Transverse colon (tissue), 4 donors: ENCODE measurements at regions not wholly inside any gene's neighbourhood (a gene's known extent, or its start where the extent isn't known, plus 50 kb on each side); places are given as distances from the start of the nearest gene placed in this dataset.

ENCODE experiments used
- DNase-seq: peaks from one replicate; pipeline ENCODE4 v3.0.0-alpha.2; 2019
- H3K27ac ChIP-seq, 4 donors: fragments of 200-600 bp; sonication (generic); 2 replicates each; pipeline ENCODE4 v1.5.1; 2016 to 2018; ENCODE audit warnings: inconsistent platforms in 4 of 4
- H3K27me3 ChIP-seq: fragments of 200-600 bp; sonication (generic); 2 replicates; pipeline ENCODE4 v1.5.1; 2017; ENCODE audit warnings: inconsistent platforms
- H3K36me3 ChIP-seq, 4 donors: fragments of 200-600 bp; sonication (generic); 2 replicates each; pipeline ENCODE4 v1.5.1; 2017 to 2019; ENCODE audit warnings: inconsistent platforms in 4 of 4
- H3K4me1 ChIP-seq, 4 donors: fragments of 200-600 bp; sonication (generic); 2 replicates each; pipeline ENCODE4 v1.5.1; 2017 to 2020; ENCODE audit warnings: inconsistent platforms in 4 of 4
- H3K4me3 ChIP-seq, 4 donors: fragments of 200-600 bp; sonication (generic); 1 replicate in 1 of 4; 2 replicates in 3 of 4; pipeline versions ENCODE4 v1.5.1 to v1.6.1; 2017 to 2019; ENCODE audit warnings: inconsistent platforms in 4 of 4
- H3K9me3 ChIP-seq, 2 donors: fragments of 200-600 bp; sonication (generic); 2 replicates each; pipeline ENCODE4 v1.5.1; 2017 to 2019; ENCODE audit warnings: inconsistent platforms in 2 of 2
- CTCF ChIP-seq, 5 experiments: fragments of 200-600 bp in 3 of 5; fragments of 450-650 bp in 2 of 5; sonication (generic) in 3 of 5; IDR thresholded peaks; 1 replicate in 2 of 5; 2 replicates in 3 of 5; pipeline ENCODE4 v1.5.1; 2016 to 2017; ENCODE audit warnings: antibody characterized with exemption in 5 of 5, inconsistent platforms in 3 of 5, mild to moderate bottlenecking in 2 of 5, moderate library complexity in 1 of 5
- EP300 ChIP-seq: sonication (generic); formaldehyde crosslinking; IDR thresholded peaks from one replicate; pipeline ENCODE4 v1.6.1; 2017; ENCODE audit warnings: antibody characterized with exemption, low read depth
- POLR2A ChIP-seq: fragments of 450-650 bp; IDR thresholded peaks from one replicate; pipeline ENCODE4 v1.6.1; 2016; ENCODE audit warnings: antibody characterized with exemption, mild to moderate bottlenecking, moderate library complexity
- POLR2AphosphoS5 ChIP-seq, 3 donors: sonication (generic); formaldehyde crosslinking; IDR thresholded peaks; one replicate each; pipeline ENCODE4 v1.6.1; 2016; ENCODE audit warnings: antibody characterized with exemption in 3 of 3
- WGBS, 2 donors: methylation state at CpG; one replicate each; pipeline ENCODE4 v1.1.5; 2018; ENCODE audit warnings: low coverage in 1 of 2; 5-methylcytosine and 5-hydroxymethylcytosine counted together
- in situ Hi-C, 4 donors: fragments of 200-750 bp; cut with MboI; loops; one replicate each; pipeline versions ENCODE4 v1.15.0 to v1.15.1; 2017; ENCODE audit warnings: low sequenced_read_pairs in 3 of 4, low pct_ligation_motif_present in 1 of 4, low pct_unique_long_range_greater_than_20kb in 1 of 4
- intact Hi-C: fragments of 100-400 bp; cut with DNase I; formaldehyde crosslinking; loops from one replicate; pipeline ENCODE4 v1.15.1; 2023; ENCODE audit warnings: low total_unique reads

GRCh38 chr7:87671-88070 is 104.7 kb upstream of the FAM20C start:
- H3K4me3 ChIP-seq = no peak overlapping the region
- no peak overlapping the region for H3K27ac ChIP-seq
- in situ Hi-C loops (no loop called here), intact Hi-C loops (no loop called here)
- H3K4me1 ChIP-seq = peaks cover 18 to 33% (median 28%) of the 10 kb centered on the region in 4 donors
- TF ChIP-seq CTCF (IDR thresholded peaks at IDR 0.05) (no peak), POLR2AphosphoS5 (IDR thresholded peaks at IDR 0.05) (no peak), EP300 (no peak), POLR2A (no peak)
- DNase-seq = no peak
- H3K9me3 ChIP-seq = no peaks in the 10 kb centered on the region
- H3K36me3 ChIP-seq = no peaks in the 10 kb centered on the region
- H3K27me3 ChIP-seq = no peaks in the 10 kb centered on the region
- WGBS, 2 donors = 80% methylated on average over 8 of the region's 8 CpGs; no CpG with 5 or more reads in 1 of the 2 donors

GRCh38 chr7:88095-88926 is 104.1 kb upstream of the FAM20C start:
- no peak overlapping the region for H3K4me3 ChIP-seq
- peak overlapping the region; percentile 62 to 82 (median 76) for H3K27ac ChIP-seq
- no peaks in the 10 kb centered on the region for H3K9me3 ChIP-seq
- no peak for TF ChIP-seq POLR2AphosphoS5 (IDR thresholded peaks at IDR 0.05)
- no peak for TF ChIP-seq POLR2A
- no peak for TF ChIP-seq EP300
- TF ChIP-seq CTCF (IDR thresholded peaks at IDR 0.05) = no peak
- intact Hi-C loops = no loop called here
- H3K4me1 ChIP-seq = peaks cover 18 to 33% (median 28%) of the 10 kb centered on the region in 4 donors
- in situ Hi-C loops = no loop called here
- 75% methylated on average over 27 of the region's 27 CpGs; no CpG with 5 or more reads in 1 of the 2 donors for WGBS, 2 donors
- no peaks in the 10 kb centered on the region for H3K36me3 ChIP-seq
- H3K27me3 ChIP-seq = no peaks in the 10 kb centered on the region
- DNase-seq = no peak

GRCh38 chr7:88927-89231 is 103.5 kb upstream of the FAM20C start:
- Histone ChIP-seq H3K4me3 (no peak overlapping the region), H3K27me3 (no peaks in the 10 kb centered on the region), H3K9me3 (no peaks in the 10 kb centered on the region), H3K27ac (peak overlapping the region; percentile 62 to 82 (median 76)), H3K36me3 (no peaks in the 10 kb centered on the region), H3K4me1 (peaks cover 18 to 33% (median 28%) of the 10 kb centered on the region in 4 donors)
- WGBS, 2 donors = 77% methylated on average over 6 of the region's 6 CpGs; no CpG with 5 or more reads in 1 of the 2 donors
- intact Hi-C loops = no loop called here
- no peak for DNase-seq
- in situ Hi-C loops = no loop called here
- no peak for TF ChIP-seq CTCF (IDR thresholded peaks at IDR 0.05)
- TF ChIP-seq POLR2AphosphoS5 (IDR thresholded peaks at IDR 0.05) = no peak

- H3K27me3 ChIP-seq = no peaks in the 10 kb centered on the region
- no peaks in the 10 kb centered on the region for H3K36me3 ChIP-seq
- no peaks in the 10 kb centered on the region for H3K9me3 ChIP-seq
- in situ Hi-C loops (no loop called here), intact Hi-C loops (no loop called here)
- peaks cover 18 to 33% (median 28%) of the 10 kb centered on the region in 4 donors for H3K4me1 ChIP-seq
- peak overlapping the region; percentile 62 to 82 (median 76) for H3K27ac ChIP-seq
- no peak overlapping the region for H3K4me3 ChIP-seq
- WGBS, 2 donors = 62% methylated on average over 3 to 9 of the region's 9 CpGs
- DNase-seq = no peak
- TF ChIP-seq POLR2AphosphoS5 (IDR thresholded peaks at IDR 0.05) (peak in 1 of 3 donors; percentile 27), POLR2A (no peak), EP300 (no peak), CTCF (IDR thresholded peaks at IDR 0.05) (no peak)
Observed at GRCh38 chr7:89232-90019, 102.9 kb upstream of the FAM20C start.
